ENCODE measurements at regions not wholly inside any gene's neighbourhood (a gene's known extent, or its start where the extent isn't known, plus 50 kb on each side); places are given as distances from the start of the nearest gene placed in this dataset.
"Not testable (repeated sequence)": the region's sequence is repeated elsewhere in the genome, so short reads cannot be mapped to it uniquely, and the experiment has no call there.

DNA sequence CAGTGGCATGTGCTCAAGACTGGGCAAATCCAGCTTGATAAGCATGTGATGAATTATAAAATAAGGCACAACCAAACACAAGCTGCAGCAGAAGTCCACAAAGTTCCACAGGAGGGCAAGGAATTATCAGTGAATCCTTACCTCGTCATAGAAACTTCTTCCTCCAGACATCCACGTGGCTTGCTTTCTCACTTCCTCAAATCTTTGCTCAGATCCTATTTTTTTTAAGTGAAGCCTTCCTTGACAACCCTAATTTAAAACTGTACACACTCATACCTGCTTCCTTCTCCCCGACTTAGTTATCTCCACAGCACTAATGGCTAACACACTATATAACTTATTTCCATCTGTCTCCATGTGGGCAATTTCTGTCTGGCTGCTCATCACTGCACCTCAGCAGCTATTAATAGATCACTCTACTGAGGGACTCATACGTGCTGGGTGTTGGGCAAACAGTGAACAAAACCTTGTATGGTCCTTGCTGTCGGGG lies 320.7 kb downstream of the KLF13 start:
- DNase-seq (ENCODE audit: extremely low read depth in 1 of 2, low read depth in 1 of 2) = not testable (repeated sequence)

DNA sequence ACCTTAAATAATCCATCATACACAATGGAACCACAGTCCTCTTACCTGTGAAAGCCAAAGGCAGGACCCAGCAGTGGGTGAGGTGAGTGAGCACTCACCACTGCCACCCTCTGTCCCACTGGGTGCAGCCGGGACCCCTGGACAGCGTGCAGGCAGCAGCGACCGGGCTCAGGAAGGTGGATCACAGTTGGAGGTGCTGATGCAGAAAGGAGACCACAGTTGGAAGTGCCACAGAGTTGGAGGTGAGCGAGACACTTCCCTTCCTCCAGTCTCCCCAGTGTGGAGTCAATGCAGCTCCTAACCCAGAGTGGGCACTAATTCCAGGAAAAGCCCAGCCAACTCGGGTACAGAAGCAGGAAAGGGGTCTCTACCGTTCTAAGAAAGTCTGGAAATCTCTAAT lies 323.0 kb downstream of the KLF13 start:
- not testable (repeated sequence) for DNase-seq (ENCODE audit: extremely low read depth in 1 of 2, low read depth in 1 of 2)

DNA sequence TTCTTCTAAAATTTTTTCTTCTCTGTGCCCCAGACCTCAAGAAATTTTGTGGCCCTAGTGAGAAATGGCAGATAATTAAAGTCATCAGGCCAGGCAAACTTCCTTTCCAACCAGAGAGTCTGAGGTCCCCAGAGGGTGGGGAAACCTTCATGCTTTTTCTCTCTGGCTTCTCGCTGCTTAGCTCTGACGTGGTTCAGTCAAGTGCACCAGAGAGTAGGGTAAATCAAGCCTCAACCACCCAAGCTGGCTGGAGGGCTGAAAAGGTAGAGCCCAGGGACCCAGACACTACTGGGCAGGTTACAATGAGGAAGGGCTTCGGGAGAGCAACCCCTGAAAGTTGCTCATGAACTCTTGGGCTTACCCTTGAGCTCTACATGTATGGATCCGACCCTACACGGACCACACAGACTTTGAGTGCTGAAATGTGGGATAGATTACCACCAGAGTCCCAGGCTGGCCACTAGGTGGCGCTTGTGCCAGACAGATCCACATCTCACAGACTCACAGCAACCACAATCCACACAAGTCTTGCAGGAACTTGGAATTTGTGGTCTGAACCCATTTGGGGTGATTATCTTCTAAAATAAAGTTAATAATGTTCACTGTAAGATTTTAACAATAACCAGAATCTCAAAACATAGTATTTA lies 323.5 kb downstream of the KLF13 start:
- DNase-seq (ENCODE audit: extremely low read depth in 1 of 2, low read depth in 1 of 2) = peak; percentile 1 to 32

DNA sequence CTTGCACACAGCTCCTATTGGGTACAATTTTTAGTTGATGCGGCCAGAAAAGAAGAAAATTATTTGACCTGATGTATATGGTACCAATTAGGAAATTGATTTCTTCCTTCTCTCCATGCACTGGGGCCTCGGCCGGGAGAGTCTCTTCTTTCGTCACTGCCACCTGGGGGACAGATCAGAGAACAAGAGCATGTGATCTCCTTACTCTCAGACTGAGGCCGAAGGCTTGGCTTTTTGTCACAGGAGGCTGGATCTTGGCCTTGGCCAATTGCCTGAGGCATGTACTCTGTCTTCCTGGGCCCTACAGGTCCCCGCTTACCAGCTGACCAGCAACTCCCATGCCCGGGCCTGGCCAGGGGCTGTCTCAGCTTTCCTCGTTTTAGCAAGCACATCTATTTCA lies 330.3 kb downstream of the KLF13 start:
- not testable (repeated sequence) for DNase-seq (ENCODE audit: extremely low read depth in 1 of 2, low read depth in 1 of 2)

DNA sequence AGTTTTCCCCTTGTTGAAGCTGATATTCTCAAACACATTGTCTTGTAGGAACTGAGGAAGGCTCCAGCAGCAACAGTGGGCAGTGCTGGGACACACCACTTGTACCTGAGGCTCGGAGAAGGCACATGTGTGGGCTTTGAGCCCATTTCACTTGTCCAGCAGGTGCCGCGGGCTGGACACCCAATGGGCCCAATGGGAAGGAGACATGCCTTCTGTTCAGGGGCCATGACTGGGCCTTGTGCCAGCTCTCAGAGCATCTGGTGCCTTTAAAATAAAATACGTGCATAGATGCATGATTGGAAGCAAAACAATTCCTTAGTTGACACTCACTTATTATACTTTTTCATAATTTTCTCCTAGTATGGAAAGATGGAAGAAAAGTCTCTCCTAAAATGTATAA lies 334.2 kb downstream of the KLF13 start:
- DNase-seq (ENCODE audit: extremely low read depth in 1 of 2, low read depth in 1 of 2) = no peak

DNA sequence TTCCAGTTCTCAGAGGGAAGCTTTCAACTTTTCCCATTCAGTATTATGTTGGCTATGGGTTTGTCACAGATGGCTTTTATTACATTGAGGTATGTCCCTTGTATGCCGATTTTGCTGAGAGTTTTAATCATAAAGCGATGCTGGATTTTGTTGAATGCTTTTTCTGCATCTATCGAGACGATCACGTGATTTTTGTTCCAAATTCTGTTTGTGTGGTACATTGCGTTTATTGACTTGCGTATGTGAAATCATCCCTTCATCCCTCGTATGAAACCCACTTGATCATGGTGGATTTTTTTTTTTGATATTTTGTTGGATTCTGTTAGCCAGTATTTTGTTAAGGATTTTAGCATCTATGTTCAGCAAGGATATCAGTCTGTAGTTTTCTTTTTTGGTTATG lies 339.1 kb downstream of the KLF13 start:
- DNase-seq (ENCODE audit: extremely low read depth in 1 of 2, low read depth in 1 of 2) = not testable (repeated sequence)

DNA sequence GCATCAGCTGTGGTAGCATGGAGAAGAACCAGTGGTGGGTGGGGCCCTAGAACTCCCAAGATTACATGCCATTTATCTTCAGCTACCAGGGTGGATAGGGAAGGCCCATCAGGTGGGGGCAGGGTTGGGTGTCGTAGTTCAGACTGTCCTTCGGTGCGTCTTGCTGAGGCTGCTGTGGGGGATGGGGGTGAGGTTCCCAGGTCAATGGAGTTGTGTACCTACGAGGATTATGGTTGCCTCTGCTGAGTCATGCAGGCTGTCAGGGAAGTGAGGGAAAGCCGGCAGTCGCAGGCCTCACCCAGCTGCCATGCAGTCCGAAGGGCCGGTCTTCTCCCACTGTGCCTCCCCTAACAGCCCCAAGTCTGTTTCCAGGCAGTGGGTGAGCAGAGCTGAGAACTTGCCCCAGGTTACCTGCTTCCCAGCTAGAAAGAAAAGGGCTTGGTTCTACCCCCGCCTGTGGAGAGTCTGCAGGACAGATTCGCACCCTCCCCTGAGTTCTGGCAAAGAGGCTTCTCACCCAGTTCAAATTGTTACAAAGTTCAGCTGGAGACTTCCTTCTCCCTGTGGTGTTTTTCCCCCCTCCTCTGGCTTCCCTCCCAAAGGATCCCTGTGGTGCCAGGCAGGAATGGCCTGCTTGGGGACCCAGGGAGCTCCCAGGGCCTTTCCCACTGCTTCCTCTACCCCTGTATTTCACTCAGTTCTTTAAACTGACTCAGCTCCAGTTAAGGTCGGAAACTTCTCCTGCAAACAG lies 342.7 kb downstream of the KLF13 start:
- not testable (repeated sequence) for DNase-seq (ENCODE audit: extremely low read depth in 1 of 2, low read depth in 1 of 2)

DNA sequence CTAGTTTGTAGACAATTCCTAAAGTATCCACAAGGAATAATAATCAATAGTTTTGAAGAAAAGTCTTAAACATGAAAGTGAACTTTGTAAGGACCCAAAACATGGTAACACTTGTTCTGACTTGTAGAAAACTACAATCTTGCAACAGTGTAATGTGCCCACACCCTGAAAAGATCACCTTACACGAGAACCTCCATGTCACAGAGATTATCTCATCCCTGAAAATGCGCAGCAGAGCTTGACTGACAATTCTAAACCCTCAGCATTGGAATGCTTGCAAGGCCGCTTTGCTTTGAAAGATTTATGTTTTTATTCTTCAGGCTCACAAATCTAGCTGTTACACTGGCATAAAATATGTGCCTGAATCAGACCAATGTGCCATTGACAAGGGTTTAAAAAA lies 346.6 kb downstream of the KLF13 start:
- DNase-seq (ENCODE audit: extremely low read depth in 1 of 2, low read depth in 1 of 2) = not testable (repeated sequence)

DNA sequence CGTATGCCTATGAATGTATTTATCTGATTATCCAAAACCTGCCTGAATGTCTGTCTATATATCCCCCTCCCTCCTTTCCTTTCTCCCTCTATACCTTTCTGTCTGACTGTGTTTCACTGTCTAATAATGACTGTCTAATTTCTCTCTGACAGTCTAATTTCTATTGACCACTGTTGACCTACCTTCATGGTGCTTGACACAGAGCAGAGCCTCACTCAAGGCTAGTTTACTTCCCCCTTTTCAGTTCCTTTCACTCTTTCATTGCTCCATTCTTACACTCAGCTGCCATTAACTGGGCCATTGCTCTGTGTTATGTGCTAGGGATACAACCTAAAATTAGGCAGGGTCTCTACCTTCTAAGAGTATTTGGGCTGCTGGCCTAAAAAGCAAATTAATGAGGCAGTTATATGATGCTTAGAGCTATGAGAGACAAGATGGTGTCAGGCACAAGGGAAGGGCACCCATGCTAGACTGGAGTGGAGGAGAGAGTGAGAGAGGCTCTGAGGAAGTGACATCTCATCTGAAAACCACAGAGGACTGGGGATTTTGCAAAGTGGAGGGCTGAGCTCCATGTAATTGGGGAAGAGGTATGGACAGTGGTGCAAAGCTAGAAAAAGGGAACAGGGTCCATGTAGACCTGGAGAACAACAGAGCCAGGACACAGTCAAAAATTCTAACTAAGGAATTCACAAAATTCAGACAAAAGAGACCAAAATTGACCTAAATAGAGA lies 348.6 kb upstream of the CHRNA7 start:
- not testable (repeated sequence) for DNase-seq (ENCODE audit: extremely low read depth in 1 of 2, low read depth in 1 of 2)

DNA sequence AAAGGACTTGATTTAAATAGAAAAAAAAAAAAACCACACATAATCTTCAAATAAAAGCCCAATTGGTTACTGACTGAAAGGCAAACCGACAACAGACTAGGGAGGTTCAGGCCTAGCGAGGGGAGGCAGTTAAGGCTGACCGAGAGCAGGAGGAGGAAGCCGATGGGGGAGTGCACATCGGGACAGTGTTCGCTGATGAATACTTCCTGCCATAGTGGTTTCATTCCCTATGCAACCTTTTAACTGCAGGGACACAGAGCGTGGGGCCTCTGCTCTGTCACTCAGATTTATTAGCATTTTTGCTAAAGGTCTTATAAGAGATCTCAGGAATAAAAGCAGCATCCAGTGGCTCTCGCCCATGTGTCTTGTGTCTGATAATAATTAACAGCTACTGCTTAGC lies 343.2 kb upstream of the CHRNA7 start:
- not testable (repeated sequence) for DNase-seq (ENCODE audit: extremely low read depth in 1 of 2, low read depth in 1 of 2)

DNA sequence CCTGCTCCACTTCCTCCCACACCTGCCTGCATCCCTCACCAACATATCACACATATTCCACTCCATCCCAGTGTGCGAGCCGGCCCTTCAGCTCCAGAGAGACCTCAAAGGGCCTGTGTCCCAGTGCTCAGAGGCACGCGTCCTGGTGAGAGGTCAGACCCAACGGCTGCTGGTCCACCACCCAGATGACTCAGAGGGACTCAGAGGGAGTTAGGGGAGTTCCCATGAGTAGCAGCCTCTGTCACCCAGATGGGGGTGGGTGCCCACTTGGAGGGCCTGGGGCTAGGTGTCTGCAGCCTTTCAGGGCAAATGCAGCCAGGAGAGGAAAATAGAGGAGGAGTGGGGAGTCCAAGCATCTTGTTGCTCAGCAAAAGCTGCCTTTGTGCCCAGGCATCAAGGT lies 333.8 kb upstream of the CHRNA7 start:
- DNase-seq (ENCODE audit: extremely low read depth in 1 of 2, low read depth in 1 of 2) = not testable (repeated sequence)

DNA sequence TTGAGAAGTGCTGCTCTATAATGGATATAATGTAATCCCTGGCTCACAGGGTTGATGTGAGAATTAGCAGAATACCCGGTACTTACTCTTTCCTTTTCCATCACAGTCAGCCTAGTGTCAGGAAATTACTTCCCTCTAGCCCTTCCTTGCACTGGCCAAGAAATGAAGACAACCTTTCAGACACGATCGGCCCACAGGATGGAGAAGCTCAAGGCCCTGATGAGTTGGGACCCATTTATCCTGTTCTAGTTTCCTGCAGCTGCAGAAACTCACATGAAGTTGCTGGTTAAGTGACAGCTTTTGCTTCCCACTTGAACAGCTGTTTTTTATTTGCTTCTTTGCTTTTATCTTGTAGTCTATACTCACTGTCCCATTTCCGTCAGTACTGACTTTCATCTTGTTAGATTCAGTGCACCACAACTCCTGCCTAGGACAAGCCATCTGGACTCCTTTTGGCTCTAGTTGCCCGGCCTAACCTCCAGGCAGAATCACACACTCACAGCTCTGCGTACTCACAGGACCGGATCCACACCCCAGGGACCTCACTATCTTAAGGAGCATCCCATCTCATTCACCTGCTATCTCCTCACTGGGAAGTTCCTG lies 325.1 kb upstream of the CHRNA7 start:
- DNase-seq (ENCODE audit: extremely low read depth in 1 of 2, low read depth in 1 of 2) = not testable (repeated sequence)

DNA sequence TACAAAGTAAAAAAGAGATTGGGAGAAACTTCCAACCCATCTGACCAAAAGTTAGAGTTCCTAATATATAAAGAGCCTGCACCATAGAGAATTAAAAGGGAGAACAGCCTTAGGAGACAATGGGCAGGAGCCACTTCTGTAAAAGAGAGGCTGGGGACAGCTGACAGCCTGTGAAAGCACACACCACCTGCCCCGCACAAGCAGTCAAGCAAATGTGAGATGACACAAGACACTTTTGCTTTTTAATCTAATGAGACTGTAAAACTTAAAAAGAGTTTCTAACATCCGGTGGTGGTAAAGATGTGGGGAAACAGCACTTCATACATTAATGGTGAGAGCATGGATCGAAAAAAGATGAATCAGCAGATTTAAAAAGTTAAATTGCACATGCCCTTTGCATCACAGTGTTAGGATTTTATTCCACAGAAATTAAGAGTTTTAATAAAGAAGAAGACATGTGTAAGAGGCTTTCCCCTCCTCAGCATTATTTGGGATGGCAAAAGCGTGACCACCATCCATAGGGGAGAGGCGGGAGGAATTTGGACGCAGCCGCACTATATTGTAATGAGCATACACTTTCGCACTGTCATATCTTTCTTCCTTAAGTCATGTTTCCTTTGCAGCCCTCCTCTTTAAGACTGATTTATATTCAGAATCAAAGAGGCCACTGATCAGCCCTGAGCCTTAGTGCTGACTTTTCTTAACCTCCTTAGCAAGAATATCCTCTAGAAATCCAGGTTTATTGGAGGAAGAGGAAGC lies 322.2 kb upstream of the CHRNA7 start:
- not testable (repeated sequence) for DNase-seq (ENCODE audit: extremely low read depth in 1 of 2, low read depth in 1 of 2)

DNA sequence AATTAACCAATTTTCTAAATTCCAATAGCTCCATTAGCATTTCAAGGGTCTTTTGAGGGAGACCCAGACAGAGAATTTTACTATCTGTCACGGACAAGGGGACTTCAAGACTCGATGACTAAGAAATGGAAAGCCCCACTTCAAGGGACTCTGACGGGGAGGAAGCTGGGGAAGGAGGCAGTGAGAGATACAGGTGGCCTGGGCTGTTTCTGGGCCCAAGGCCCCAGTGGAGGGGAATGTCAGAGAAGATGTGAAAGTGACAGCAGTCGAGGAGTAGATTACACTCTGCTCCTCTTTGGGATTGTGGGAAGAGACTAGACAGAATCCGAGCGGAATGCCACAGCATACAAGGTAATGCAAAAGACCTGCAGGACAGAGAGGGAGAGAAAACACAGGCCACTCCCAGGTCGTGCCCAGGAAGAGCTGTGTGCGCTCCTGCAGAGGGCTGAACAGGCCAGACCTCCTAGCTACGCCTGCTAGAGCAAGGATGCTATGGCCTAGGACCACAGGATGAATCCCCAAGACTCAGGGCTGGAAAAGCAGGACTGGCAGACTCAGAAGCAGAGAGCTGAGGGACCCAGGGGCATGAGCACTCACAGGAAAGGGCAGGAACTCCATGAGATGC lies 321.5 kb upstream of the CHRNA7 start:
- not testable (repeated sequence) for DNase-seq (ENCODE audit: extremely low read depth in 1 of 2, low read depth in 1 of 2)

DNA sequence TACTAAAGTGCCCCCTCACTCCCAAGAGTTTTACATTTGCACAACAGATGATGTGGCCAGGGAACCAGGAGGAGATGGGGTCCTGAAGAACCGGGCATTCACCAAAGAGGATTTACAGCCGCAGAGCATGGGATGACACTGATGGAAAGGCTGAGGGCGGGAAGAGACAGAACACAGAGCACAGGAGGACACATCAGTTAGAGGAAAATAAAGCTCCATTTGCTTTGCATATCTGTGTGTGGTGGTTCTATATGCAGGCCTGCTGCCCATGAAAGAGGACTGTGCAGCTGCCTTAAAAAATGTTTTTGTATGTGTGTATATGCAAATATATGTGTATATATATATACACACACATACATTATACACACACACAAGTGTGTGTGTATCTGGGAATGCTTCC lies 320.8 kb upstream of the CHRNA7 start:
- DNase-seq (ENCODE audit: extremely low read depth in 1 of 2, low read depth in 1 of 2) = not testable (repeated sequence)

DNA sequence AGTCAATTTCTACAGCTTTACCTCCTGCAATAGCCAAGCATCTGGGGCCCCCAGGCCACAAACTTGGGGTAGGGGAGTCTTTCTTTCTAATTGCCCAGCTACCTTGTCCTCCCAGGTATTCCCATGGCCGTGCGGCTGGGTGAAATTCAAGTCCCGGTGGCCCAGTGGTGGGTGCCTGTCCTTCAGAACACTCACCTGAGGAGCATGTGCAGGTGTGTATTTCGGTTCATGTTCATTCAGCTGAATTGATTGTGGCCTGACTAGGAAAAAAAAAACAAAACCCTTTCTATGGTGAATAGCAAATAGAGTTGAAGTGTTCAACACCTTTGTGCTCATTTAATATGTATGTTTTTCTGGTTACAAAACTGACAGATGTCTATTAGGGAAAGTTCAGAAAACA lies 319.5 kb upstream of the CHRNA7 start:
- DNase-seq (ENCODE audit: extremely low read depth in 1 of 2, low read depth in 1 of 2) = not testable (repeated sequence)

DNA sequence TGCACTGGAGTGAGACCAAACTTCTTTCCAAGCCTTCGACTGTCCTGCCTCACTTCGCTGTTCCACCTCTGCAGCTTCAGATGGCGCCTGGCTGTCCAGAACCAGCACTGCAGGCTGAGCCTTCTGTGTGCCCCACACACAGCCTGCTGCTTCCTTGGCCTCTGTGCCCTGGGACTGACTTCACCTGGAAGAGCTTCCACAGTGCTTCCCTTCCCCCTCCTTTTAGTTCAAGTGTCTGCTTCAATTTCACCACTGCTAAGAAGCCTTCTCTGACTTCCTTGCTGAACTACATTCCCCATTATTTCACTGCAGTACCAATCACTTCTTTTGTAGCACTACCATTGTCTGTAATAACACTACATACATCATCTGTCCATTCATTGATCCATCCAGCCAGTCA lies 315.1 kb upstream of the CHRNA7 start:
- DNase-seq (ENCODE audit: extremely low read depth in 1 of 2, low read depth in 1 of 2) = not testable (repeated sequence)

DNA sequence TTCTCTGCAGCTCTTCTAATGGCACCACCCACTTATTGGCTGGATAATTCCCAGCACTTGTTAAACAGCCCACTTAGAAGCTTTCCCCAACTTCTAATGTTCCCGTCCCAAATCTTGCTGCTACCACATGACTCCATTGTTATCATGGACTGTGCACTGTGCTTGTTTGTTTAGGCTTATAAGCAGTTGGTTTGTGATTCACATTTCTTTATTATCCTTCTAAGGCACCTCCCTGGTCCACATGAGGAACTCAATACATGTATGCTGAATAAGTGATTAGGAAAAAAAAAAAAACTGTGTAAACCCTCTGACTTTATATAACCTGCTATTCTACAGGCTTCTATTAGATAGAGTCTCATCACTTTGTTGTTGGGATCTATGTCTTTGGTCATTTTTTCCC lies 311.7 kb upstream of the CHRNA7 start:
- not testable (repeated sequence) for DNase-seq (ENCODE audit: extremely low read depth in 1 of 2, low read depth in 1 of 2)

DNA sequence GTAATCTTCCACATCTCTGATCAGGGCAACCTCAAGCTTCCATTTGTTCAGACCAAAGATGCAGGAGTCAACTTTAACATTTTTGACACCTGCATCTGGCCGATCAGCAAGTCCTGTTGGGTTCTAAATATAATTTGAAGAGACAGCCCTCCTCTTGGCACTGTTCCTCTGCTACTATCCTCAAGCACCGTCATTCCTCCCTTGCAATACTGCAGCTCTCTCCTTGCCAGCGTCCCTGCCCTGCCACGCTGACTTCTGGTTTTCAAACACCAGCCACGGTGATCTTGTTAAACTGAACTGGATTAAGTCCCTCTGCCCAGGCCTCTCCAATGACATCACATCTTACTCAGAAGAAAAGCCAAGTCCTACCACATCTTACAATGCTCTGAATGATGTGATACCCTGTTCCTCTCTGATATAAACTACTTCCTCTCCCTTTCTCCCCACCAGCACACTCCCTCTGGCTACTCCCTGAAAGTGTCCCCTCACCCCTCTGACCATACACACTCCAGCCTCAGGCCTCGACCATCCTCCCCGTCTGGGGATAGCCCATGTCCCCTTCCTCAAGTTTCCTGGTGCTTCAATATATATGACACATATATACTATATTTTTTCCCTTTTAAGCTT lies 310.8 kb upstream of the CHRNA7 start:
- not testable (repeated sequence) for DNase-seq (ENCODE audit: extremely low read depth in 1 of 2, low read depth in 1 of 2)
